GM18520 (cell line): ENCODE measurements at regions not wholly inside any gene's neighbourhood (a gene's known extent, or its start where the extent isn't known, plus 50 kb on each side); places are given as distances from the start of the nearest gene placed in this dataset.

Experiments
- ATAC-seq: cut with Tn5 transposase; IDR thresholded peaks from one replicate; pipeline ENCODE4 v1.9.1; 2021; ENCODE audit not compliant: unreplicated experiment

DNA sequence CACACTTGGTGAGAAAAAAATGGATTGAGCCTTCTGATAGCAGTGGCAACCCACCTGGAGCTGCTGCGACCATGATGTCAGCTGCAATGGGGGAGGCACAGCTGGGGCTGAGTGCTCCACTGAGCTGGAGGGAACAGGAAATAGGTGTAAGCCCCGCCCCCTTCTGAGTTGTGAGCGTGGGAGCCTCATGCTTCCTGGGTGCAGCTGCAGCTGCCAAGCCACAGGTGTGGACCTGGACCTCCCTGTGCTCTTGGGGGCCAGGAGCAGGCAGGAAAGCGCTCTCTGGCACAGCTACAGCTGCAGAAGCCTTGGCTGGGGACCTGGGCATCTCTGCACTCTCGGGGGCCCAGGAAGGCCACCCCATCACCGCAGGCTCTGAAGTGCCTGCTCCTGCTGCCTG, 970.6 kb downstream of the DCDC2C start:
- no peak for ATAC-seq

DNA sequence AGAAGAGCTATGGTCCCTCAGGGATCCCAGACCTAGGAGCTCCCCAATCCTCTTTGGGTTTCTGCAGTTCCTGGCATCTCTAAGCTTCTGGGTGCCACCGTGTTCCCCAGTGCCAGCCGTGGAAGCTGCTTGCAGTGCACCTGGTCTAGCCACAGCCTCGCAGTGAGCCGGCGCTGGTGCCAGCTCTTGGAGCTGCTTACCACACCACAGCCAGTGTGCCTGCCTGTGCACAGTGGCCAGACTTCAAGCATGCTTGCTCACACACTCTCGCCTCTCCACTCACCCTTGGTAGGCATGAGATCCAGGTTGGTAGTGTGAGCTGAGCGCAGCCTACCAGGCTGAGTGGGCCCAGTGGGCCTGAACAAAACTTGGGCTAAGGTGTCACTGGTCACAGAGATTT, 971.9 kb downstream of the DCDC2C start:
- ATAC-seq = no peak

DNA sequence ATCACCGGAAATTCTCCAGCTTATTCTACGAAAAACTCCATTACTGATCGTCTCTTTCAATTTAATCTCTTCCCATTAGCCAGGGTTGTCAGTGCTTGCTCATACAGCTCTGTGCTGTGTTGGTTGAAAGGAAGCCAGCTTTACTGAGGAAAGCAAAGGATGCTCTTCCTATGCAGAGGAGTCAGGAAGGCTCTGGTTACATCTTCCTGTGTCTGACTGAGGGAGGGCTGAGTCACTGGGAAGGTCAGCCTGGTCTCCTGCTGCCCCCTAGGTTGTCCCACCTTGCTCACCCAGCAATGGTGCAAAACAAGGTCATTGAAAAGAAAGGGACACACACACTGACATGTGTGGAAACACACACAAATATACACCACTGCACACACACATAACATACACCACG, 975.6 kb downstream of the DCDC2C start:
- no peak for ATAC-seq

DNA sequence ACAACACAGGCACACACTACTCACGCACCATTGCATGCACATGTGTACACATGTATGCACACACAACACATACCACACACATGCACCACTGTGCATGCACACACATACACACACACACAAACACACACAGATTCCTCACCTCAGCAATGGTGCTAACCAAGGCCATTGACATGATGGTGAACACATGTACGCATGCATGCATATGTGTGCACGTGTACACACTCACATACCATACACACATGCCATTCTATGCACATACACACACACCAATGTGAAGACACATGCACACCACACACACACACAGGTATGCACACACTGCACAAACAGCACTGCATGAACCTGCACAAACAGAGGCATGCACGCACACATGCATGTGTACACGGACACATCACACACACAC, 976.0 kb downstream of the DCDC2C start:
- no peak for ATAC-seq

DNA sequence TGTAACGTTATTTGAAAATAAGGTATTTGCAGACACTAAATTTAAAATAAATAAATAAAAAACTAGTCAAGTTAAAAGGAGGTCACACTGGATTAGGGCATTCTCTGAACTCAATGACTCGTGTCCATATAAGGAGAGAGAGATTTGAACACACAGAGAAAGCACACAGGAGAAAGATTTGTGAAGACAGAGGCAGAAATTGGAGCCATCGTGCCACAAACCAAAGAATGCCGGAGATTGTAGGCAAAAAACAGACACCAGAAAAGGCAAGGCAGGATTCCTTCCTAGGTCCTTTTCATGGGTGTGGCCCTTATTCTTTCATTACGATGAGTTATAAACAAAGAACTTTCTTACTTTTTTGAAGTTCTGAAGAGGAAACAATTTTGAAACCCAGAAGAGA, 981.5 kb downstream of the DCDC2C start:
- ATAC-seq = no peak

DNA sequence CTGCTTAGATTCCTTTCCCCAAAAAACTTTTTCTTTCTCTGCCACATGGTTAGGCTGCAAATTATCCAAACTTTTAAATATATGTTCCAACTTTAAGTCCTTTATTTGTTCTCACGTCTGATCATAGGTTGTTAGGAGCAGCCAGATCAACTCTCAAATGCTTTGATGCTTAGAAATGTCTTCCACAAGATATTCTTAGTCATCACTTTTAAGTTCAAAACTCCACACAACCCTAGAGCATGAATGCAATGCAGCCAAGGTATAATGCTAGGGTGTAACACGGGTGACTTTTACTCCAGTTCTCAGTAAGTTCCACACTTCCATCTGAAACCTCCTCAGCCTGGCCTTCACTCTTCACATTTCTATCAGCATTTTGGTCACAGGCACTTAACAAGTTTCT, 987.5 kb downstream of the DCDC2C start:
- no peak for ATAC-seq

DNA sequence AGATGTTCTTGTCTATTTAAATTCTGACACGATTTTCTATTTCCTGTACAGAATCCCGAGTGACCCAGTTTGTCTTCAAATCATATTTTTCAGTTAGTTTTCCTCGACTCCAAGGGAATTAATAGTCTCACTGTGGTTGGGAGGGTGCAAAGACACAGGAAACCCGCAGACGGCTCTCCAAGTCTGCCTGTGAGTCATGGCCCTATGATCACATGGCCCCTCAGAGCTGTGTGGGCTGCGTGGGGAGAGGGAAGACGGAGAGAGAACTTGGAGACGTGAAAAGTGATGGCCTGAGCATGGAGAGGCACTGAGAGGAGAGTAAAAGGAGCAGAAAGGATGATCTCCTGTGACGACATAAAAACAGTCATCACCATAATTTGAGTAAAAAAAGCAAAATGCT, 989.9 kb downstream of the DCDC2C start:
- no peak for ATAC-seq

DNA sequence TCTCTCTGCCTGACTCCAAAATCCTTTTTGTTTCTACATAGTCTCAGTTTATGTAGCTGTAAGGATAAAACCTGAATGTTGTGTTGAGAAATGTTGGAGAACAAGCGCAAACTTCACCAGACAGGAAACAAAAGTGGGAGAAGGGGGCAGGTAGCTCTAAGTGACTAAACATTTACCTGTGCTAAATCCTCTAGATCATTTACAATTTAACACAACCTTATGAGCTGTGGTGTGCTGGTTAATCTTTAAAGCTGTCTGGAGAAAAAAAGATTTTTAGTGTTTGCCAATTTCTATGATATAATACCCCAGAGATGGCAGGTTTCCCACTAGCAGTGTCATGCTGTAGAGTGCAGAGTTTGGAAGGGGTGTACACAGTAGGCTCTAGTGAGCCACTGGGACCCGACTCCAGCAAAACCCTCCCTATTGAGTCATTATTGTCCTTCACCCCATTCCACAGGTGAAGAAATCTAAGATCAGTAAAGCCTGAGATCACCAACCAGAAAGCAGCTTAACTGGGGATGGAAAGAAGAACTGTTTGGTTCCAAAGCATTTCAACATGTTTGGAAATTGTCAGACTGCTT, 992.0 kb downstream of the DCDC2C start:
- no peak for ATAC-seq

DNA sequence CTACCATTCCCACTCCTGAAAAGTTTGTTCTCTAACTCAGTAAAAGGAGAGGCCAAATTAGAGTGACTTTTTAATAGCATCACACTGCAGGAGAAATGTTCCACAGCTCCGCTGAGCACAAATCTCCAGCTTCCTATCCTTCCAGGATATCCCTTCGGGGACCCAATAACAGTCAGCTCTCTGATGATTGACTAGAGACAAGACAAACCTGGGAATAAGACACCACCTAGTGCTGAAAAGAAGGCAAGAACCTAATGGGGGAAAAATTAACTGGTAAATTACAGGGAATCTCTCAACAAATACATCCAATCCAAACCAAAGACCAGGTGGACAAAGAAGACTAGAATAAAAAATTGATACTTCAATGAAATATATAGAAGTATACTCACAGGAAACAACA, 977.1 kb upstream of the SOX11 start:
- ATAC-seq = no peak

DNA sequence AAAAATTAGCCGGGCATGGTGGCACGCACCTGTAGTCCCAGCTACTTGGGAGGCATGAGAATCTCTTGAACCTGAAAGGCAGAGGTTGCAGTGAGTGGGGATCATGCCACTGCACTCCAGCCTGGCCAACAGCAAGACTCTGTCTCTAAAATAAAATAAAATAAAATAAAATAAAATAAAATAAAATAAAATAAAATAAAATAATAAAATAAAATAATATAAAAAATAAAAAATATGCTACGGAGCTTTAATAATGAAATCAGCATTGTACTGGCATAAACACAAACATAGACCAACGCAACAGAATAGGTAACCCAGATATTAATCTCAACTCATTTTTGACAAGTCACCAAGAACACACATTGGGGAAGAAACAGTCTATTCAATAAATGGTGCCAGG, 973.4 kb upstream of the SOX11 start:
- ATAC-seq = no peak

DNA sequence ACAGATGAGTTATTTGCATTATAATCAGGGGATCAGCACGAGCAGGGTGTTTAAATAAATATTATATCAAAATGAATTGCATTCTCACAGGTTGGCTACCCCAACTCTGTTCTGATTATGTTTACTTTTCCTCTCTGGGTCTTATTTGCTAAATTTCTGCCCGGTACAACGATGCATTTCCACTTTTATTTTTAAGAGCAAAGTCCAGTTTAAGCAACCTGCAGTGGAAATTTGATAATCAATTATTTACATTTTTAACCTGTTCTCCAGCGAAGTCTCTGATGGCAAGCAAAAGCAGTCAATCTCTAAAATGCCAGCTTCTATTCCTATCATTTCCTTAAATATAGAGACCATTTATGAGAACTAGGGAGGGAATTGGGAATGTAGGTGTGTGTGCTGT, 966.6 kb upstream of the SOX11 start:
- ATAC-seq = no peak

DNA sequence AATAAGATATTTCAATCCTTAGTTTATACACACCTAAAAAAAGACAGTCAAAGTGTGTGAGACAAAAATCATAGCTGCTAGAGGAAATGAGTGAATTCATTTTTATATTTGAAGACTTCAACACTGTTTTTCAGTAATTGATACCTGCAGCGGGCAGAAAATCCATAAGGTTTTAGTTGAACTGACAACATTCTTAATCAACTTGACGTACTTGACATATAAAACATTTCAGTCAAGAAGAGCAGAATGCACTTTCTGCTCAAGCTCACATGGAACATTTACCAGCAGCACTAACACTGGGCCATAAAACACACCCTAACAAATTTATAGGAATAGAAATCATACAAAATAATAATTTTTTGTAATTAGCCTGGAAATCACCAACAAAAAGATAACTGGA, 959.6 kb upstream of the SOX11 start:
- ATAC-seq = no peak

DNA sequence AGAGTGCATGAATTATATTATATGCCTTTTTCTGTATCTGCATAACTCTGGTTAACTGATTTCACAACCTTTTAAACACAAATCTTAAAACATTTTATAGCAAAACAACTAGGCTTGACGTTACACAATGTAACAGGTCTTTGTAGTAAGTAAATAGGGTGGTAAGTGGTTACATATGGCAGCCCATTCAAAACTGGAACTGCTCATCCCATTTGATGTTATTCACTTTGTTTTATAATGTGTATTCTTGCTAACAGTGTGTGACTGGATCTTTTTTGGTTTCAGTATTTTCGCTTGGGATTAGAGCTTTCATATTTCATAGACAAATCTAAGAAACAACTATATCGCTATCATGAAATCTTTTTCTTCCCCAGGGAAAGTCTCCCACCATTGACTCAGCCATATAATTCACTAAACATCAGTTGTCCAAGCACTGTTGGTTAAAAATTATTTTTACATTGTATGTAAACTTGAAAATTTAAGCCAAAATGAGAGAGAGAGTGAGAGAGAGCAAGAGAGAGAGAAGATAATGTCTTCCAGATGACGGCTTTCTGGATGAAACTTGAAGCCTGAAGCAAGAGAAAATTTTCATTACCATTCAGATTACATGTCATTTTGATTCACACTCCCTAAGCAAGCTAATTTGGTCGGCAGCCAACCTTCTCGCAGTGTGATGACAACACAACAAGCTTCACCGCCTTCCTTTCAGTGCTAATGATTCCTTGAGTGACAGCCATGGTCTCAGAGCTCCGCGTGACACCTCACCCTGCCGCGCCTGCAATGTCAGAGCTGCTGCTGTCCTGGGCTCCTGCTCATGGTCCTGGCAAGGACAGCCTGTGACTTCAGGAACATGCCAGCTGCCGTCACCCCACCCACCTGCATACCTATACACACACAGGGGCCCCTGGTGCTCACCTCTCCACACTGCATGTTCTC, 946.9 kb upstream of the SOX11 start:
- no peak for ATAC-seq

DNA sequence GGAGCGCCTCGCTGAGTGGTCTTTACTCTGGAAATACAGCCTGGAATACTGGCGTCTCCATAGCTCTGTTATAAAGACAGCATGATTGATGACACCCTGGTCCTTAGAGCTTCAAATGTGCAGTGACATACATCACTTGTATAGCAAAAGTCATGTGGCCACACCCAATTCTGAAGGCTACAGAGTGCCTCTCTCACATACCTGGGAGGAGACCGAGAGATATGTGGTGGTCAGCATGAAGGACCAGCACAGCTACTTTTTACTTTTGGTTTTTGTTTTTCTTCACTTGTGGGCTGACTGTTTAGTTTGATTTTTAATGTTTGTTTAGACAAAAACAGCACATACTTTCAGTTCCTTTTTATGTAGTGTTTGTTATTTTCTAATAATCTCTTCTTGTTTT, 938.5 kb upstream of the SOX11 start:
- ATAC-seq = no peak

DNA sequence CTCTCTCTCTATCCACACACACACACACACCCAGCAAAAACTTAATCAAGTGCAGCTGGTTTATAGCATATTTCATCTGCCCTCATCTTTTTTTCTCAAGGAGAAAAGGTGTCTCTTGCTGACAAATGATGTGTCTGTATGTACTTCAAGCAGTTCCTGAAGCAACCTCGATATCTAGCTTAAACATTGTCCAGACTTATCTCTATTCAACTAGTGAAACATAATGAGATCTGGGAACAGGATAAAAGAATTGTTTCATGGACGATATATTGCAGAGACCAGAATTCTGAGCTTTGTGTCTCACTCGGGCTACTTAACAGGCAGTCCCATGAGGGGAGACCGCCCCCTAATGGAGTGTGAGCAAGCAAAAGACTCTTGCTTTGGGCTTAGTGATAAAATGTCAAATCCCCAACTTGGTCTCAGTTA, 929.2 kb upstream of the SOX11 start:
- ATAC-seq = no peak

DNA sequence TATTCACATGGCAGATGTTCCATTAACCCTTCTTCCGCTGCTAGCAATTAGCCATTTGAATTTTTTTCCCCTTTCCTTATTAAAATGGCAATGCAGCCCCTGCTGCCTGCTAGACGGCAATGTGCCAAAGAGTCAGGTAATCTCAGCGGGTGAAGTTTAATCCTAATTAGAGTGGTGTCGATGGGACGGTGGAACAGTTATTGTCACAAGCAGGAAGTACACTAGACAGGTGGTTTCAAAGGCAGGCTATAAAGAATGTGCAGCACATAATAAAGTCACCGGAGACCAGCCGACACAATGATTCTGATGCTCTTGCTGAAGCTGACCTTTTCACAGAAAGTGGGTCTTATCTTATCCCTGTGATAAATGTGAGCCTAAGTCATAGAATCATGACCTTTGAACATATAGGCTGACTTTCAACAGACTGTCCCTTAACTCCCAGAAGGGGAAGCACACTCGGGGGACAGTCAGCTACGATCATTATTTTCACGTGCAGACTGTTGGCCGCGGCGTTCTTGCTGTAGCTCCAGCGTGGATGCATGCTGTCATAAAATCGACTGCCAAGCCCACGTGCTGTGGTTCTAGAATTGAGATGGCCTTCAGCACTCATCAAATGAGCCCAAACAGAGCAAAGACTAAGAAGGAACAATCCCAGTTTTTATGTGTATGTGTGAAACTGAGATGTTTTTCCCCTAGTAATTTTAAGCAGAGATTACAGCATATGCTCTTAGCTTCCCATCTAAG, 926.2 kb upstream of the SOX11 start:
- no peak for ATAC-seq

DNA sequence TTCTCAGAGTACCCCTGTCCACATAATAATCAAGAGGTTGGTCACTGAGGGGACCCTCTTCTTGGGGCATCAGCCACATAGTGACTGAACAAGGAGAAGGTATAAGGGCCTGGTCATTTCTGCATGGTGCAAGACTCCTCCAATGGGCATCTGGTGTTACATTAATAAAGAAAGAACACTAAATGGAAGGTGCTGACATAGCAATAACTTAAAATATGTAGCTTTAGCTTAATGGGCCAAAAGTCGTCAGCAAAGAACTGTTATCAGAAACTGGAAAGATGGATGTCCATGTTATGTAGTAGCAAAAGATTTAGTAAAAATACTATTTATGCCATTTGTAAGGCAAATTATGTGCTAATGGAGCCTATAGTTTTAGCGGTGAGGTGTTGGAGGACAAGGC, 916.5 kb upstream of the SOX11 start:
- no peak for ATAC-seq

DNA sequence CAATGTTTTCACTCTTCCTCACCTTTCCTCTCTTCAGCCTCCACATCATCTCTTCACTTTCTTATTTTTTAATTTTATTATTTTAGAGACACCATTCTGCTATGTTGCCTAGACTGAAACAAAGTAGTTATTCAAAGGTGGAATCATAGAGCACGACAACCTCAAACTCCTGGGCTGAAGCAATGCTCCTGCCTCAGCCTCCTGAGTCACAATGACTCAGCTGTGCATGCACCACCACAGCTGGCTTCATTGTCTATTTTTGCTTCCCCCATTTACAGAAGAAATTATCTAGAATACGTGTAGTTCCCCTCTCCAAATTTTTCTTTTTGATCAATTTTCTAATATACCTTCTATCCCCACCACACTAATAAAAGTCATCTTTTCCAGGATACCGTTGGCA, 911.5 kb upstream of the SOX11 start:
- ATAC-seq = no peak

DNA sequence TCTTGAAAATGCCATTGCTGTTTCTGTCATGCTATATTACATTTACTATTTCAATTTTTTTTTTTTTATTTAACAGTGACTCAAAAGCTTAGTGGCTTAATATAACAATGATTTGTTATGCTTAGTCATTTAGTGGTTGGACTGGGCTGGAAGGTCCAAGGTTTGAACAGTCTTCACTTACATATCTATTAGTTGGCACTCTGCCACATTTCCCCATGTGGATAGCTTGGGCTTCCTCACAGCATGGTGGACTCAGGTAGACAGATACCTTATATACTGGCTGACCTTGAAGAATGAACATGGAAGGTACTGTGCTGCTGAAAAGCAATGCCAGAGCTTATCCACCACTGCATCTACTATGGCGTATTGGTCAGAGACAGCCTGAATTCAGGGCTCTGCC, 909.5 kb upstream of the SOX11 start:
- no peak for ATAC-seq

DNA sequence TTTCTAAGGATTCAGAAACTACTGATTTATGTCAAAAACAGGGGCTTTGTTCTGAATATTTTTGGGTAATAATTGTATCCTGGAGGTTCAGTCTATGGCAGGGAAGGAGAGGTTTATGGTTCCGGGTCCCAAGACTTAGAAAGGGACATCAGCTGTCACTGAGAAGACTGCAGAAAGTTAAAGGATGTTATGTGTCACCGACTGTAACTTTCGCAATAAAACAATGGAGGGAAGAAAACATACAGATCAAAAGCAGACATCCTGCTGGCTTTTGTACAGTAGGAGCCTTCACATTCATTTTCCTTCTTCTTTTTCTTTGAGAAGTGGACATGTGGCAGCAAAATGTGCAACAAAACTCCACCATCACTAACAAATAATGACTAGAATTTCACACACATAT, 900.7 kb upstream of the SOX11 start:
- no peak for ATAC-seq

DNA sequence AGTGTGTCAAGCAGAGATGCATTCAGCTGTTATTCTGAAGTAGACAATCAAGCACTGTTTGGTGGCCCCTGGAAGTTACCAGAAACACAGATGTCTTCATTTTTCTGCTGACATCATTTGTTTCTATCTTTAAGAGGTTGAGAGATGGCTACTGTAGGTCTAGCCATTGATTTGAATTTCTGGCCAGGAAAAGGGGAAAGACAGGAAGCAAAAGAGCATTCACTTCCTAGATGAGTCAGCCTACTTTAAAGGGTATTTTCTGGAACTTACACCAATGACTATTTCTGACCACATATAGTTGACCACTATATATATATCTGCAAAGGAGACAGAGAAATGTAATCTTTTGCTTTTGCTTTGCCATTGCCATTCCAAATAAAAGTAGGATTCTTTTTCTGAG, 900.1 kb upstream of the SOX11 start:
- no peak for ATAC-seq

DNA sequence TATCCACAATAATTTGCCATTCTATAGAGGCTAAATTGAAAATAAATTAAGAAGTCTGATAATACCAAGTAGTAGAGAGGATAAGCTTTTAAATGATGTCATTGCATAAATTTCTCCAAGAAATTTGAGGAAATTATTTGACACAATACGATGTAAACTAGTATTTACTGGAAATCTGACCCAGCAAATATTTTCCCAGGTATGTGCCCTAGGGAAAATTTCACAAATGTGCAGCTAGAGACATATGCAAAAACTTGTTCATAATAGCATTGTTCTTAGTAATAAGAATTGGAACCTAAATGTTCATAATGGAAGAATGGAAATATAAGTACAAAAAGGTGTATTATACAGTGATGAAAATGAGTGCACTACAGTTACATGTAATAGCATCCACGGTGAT, 888.8 kb upstream of the SOX11 start:
- ATAC-seq = no peak
